Transverse colon (tissue), 4 donors: ENCODE measurements at regions not wholly inside any gene's neighbourhood (a gene's known extent, or its start where the extent isn't known, plus 50 kb on each side); places are given as distances from the start of the nearest gene placed in this dataset.
A peak's percentile ranks its signal among the peaks of the same experiment; 100 is the strongest.

Source experiments
- DNase-seq: peaks from one replicate; pipeline ENCODE4 v3.0.0-alpha.2; 2019
- H3K27ac ChIP-seq, 4 donors: fragments of 200-600 bp; sonication (generic); 2 replicates each; pipeline ENCODE4 v1.5.1; 2016 to 2018; ENCODE audit warnings: inconsistent platforms in 4 of 4
- H3K27me3 ChIP-seq: fragments of 200-600 bp; sonication (generic); 2 replicates; pipeline ENCODE4 v1.5.1; 2017; ENCODE audit warnings: inconsistent platforms
- H3K36me3 ChIP-seq, 4 donors: fragments of 200-600 bp; sonication (generic); 2 replicates each; pipeline ENCODE4 v1.5.1; 2017 to 2019; ENCODE audit warnings: inconsistent platforms in 4 of 4
- H3K4me1 ChIP-seq, 4 donors: fragments of 200-600 bp; sonication (generic); 2 replicates each; pipeline ENCODE4 v1.5.1; 2017 to 2020; ENCODE audit warnings: inconsistent platforms in 4 of 4
- H3K4me3 ChIP-seq, 4 donors: fragments of 200-600 bp; sonication (generic); 1 replicate in 1 of 4; 2 replicates in 3 of 4; pipeline versions ENCODE4 v1.5.1 to v1.6.1; 2017 to 2019; ENCODE audit warnings: inconsistent platforms in 4 of 4
- H3K9me3 ChIP-seq, 2 donors: fragments of 200-600 bp; sonication (generic); 2 replicates each; pipeline ENCODE4 v1.5.1; 2017 to 2019; ENCODE audit warnings: inconsistent platforms in 2 of 2
- CTCF ChIP-seq, 5 experiments: fragments of 200-600 bp in 3 of 5; fragments of 450-650 bp in 2 of 5; sonication (generic) in 3 of 5; IDR thresholded peaks; 1 replicate in 2 of 5; 2 replicates in 3 of 5; pipeline ENCODE4 v1.5.1; 2016 to 2017; ENCODE audit warnings: antibody characterized with exemption in 5 of 5, inconsistent platforms in 3 of 5, mild to moderate bottlenecking in 2 of 5, moderate library complexity in 1 of 5
- EP300 ChIP-seq: sonication (generic); formaldehyde crosslinking; IDR thresholded peaks from one replicate; pipeline ENCODE4 v1.6.1; 2017; ENCODE audit warnings: antibody characterized with exemption, low read depth
- POLR2A ChIP-seq: fragments of 450-650 bp; IDR thresholded peaks from one replicate; pipeline ENCODE4 v1.6.1; 2016; ENCODE audit warnings: antibody characterized with exemption, mild to moderate bottlenecking, moderate library complexity
- POLR2AphosphoS5 ChIP-seq, 3 donors: sonication (generic); formaldehyde crosslinking; IDR thresholded peaks; one replicate each; pipeline ENCODE4 v1.6.1; 2016; ENCODE audit warnings: antibody characterized with exemption in 3 of 3
- WGBS, 2 donors: methylation state at CpG; one replicate each; pipeline ENCODE4 v1.1.5; 2018; ENCODE audit warnings: low coverage in 1 of 2; 5-methylcytosine and 5-hydroxymethylcytosine counted together
- in situ Hi-C, 4 donors: fragments of 200-750 bp; cut with MboI; loops; one replicate each; pipeline versions ENCODE4 v1.15.0 to v1.15.1; 2017; ENCODE audit warnings: low sequenced_read_pairs in 3 of 4, low pct_ligation_motif_present in 1 of 4, low pct_unique_long_range_greater_than_20kb in 1 of 4
- intact Hi-C: fragments of 100-400 bp; cut with DNase I; formaldehyde crosslinking; loops from one replicate; pipeline ENCODE4 v1.15.1; 2023; ENCODE audit warnings: low total_unique reads

DNA sequence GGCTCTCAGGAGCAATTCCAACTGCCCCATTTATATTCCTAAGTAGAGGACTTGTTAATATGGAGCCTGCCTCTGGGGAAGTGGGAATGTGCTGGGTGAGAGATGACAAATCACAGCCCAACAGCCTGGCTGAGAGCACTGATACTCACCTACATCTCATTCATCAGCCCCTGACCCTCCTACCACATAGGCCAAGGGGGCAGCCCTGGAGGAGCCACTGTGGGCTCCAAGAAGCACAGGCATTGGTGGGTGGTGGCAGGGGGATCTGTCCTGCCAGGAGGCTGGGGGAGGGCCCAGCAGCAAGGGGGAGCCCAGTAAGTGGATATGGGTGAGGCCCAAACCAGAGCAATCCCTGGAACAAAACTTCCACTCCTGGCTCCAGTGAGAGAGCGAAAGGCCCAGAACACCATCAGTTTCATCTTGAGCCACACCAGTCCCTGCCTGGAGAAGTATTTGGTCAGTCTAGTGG, 79.7 kb downstream of the BUD13 start:
- peaks cover 5% of the 10 kb centered on the region for H3K27me3 ChIP-seq
- 90% methylated on average over 1 of the region's 1 CpG; no CpG with 5 or more reads in 1 of the 2 donors for WGBS, 2 donors
- TF ChIP-seq POLR2A (no peak), CTCF (IDR thresholded peaks at IDR 0.05) (no peak), POLR2AphosphoS5 (IDR thresholded peaks at IDR 0.05) (no peak), EP300 (no peak)
- no peak overlapping the region for H3K4me3 ChIP-seq
- intact Hi-C loops (loop anchor here (5.0 kb wide), 1 partner anchor 241 kb away; no protein-coding TSS in a partner anchor), in situ Hi-C loops (loop anchor here in 1 of 4 donors (25.0 kb wide), 2 partner anchors 481 to 1356 kb away; no protein-coding TSS in a partner anchor)
- H3K27ac ChIP-seq, result no peak overlapping the region
- DNase-seq, result no peak
- H3K4me1 ChIP-seq, result peaks cover 0 to 7% (median 2%) of the 10 kb centered on the region in 4 donors
- H3K36me3 ChIP-seq, result no peaks in the 10 kb centered on the region
- H3K9me3 ChIP-seq, result no peaks in the 10 kb centered on the region

DNA sequence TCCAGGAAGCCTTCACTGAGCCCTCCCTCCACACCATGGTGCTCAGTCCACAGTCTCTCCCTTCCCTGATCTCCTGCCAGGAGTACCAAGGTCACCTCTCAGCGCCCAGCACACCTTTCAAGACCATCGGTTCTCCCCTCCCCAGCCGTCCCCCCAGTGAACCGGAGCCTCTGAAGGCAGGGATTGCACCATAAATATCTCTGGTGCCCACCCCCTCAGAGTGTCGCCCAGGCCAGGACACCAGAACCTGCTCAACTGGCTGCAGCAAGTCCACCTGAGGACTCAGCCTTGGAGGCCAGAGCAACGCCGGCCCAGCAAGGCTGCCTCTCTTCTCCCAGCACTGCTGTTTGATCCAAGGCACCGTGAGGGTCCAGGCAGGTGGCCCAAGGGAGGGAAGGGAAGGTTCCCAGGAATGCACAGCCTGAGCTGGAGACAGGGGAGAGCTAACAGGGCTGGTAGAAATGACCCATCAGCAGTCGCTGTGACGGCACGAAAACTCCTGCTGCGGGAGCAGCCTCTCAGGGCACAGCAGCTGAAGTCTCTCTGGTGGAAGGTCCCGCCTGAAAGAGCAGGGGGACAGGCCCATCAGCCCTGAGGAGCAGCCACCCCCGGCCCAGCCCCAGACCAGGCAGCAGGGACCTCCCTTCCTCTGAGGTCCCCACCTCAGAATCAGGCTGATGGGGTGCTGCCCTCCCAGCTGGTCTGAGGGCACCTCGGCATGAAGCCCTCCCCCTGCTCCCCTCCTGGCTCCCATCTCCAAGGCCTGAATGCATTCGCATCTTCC, 80.3 kb downstream of the BUD13 start:
- TF ChIP-seq POLR2A, result no peak
- TF ChIP-seq CTCF (IDR thresholded peaks at IDR 0.05), result no peak
- no peak for TF ChIP-seq POLR2AphosphoS5 (IDR thresholded peaks at IDR 0.05)
- TF ChIP-seq EP300, result no peak
- 70% methylated on average over 15 of the region's 16 CpGs; no CpG with 5 or more reads in 1 of the 2 donors for WGBS, 2 donors
- Histone ChIP-seq H3K36me3 (no peaks in the 10 kb centered on the region), H3K9me3 (no peaks in the 10 kb centered on the region), H3K4me1 (peaks cover 0 to 7% (median 2%) of the 10 kb centered on the region in 4 donors), H3K4me3 (no peak overlapping the region), H3K27ac (no peak overlapping the region), H3K27me3 (no peaks in the 10 kb centered on the region)
- intact Hi-C loops, result loop anchor here (5.0 kb wide), 1 partner anchor 240 kb away; no protein-coding TSS in a partner anchor
- in situ Hi-C loops, result loop anchor here in 1 of 4 donors (25.0 kb wide), 2 partner anchors 480 to 1355 kb away; no protein-coding TSS in a partner anchor
- no peak for DNase-seq

- Histone ChIP-seq H3K36me3 (no peaks in the 10 kb centered on the region), H3K9me3 (no peaks in the 10 kb centered on the region), H3K27me3 (no peaks in the 10 kb centered on the region), H3K27ac (no peak overlapping the region), H3K4me1 (peaks cover 0 to 7% (median 2%) of the 10 kb centered on the region in 4 donors), H3K4me3 (no peak overlapping the region)
- in situ Hi-C loops, result loop anchor here in 1 of 4 donors (25.0 kb wide), 2 partner anchors 479 to 1354 kb away; no protein-coding TSS in a partner anchor
- intact Hi-C loops, result loop anchor here (5.0 kb wide), 1 partner anchor 239 kb away; no protein-coding TSS in a partner anchor
- TF ChIP-seq CTCF (IDR thresholded peaks at IDR 0.05) (peak; percentile 79 to 87 (median 81)), POLR2A (no peak), POLR2AphosphoS5 (IDR thresholded peaks at IDR 0.05) (no peak), EP300 (no peak)
- DNase-seq, result peak; percentile 44
- 19% methylated on average over 10 of the region's 10 CpGs; no CpG with 5 or more reads in 1 of the 2 donors for WGBS, 2 donors
Observed at GRCh38 chr11:116691771-116692177, 81.0 kb downstream of the BUD13 start.

DNA sequence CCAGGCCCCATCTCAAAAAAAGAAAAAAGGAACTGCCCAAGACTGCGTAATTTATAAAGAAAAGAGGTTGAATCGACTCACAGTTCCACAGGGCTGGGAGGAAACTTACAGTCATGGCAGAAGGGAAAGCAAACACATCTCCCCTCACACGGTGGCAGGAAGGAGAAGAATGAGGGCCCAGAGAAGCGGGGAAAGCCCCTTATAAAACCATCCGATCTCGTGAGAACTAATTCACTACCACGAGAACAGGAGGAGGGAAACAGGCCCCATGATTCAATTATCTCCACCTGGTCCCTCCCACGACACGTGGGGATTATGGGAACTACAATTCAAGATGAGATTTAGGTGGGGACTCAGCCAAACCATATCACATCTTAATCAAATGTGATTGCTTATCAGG, 82.2 kb downstream of the BUD13 start:
- no peak for DNase-seq
- in situ Hi-C loops, result loop anchor here in 1 of 4 donors (25.0 kb wide), 2 partner anchors 478 to 1353 kb away; no protein-coding TSS in a partner anchor
- intact Hi-C loops, result loop anchor here (5.0 kb wide), 1 partner anchor 238 kb away; no protein-coding TSS in a partner anchor

More for the DNA sequence above, 82.2 kb downstream of the BUD13 start:
- H3K4me3 ChIP-seq, result no peak overlapping the region
- H3K4me1 ChIP-seq, result peaks cover 0 to 7% (median 2%) of the 10 kb centered on the region in 4 donors
- WGBS, 2 donors, result 57 to 67% methylated on average over 6 to 9 of the region's 9 CpGs
- no peak overlapping the region for H3K27ac ChIP-seq
- no peaks in the 10 kb centered on the region for H3K36me3 ChIP-seq
- no peak for TF ChIP-seq EP300
- no peak for TF ChIP-seq POLR2A
- TF ChIP-seq POLR2AphosphoS5 (IDR thresholded peaks at IDR 0.05), result no peak
- no peak for TF ChIP-seq CTCF (IDR thresholded peaks at IDR 0.05)
- no peaks in the 10 kb centered on the region for H3K9me3 ChIP-seq
- no peaks in the 10 kb centered on the region for H3K27me3 ChIP-seq
